Transverse colon (tissue), 4 donors: ENCODE measurements at regions not wholly inside any gene's neighbourhood (a gene's known extent, or its start where the extent isn't known, plus 50 kb on each side); places are given as distances from the start of the nearest gene placed in this dataset.

Experiments used
- EP300 ChIP-seq: sonication (generic); formaldehyde crosslinking; IDR thresholded peaks from one replicate; pipeline ENCODE4 v1.6.1; 2017; ENCODE audit warnings: antibody characterized with exemption, low read depth
- POLR2A ChIP-seq: fragments of 450-650 bp; IDR thresholded peaks from one replicate; pipeline ENCODE4 v1.6.1; 2016; ENCODE audit warnings: antibody characterized with exemption, mild to moderate bottlenecking, moderate library complexity
- POLR2AphosphoS5 ChIP-seq, 3 donors: sonication (generic); formaldehyde crosslinking; IDR thresholded peaks; one replicate each; pipeline ENCODE4 v1.6.1; 2016; ENCODE audit warnings: antibody characterized with exemption in 3 of 3
- TF ChIP-seq, protein P1 (sequence below), 5 experiments: fragments of 200-600 bp in 3 of 5; fragments of 450-650 bp in 2 of 5; sonication (generic) in 3 of 5; IDR thresholded peaks; 1 replicate in 2 of 5; 2 replicates in 3 of 5; pipeline ENCODE4 v1.5.1; 2016 to 2017; ENCODE audit warnings: antibody characterized with exemption in 5 of 5, inconsistent platforms in 3 of 5, mild to moderate bottlenecking in 2 of 5, moderate library complexity in 1 of 5

DNA sequence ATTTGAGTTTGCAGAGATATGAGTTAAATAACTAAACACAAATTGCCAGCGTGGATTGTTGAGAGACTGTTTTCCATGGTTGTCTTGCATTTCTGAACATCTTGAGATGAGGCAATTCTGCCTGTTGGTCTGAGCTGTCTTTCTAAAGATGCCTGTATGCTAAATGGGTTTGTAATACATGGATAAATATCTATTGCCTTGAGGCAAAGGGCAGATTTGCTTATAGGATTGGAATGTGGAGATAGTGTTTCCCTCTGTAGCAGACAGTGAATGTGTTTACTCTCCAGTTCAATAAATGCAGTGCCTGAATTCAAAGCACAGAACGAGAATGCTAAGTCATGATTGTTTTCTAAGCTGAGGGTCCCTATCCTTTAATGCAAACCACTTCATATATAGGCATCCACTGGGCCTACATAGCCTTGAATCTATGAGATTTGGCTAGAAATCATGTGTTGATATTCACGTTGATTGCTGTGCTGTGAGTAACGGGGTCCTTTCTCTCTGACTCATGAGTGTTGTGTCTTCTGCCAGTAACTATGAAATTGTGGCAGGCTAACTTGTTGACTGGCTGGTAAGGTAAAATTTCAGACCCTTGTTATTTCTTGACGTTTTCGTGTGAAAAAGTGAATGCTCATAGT is 2554.8 kb downstream of the PCDH9 start:
- TF ChIP-seq, protein P1, sequence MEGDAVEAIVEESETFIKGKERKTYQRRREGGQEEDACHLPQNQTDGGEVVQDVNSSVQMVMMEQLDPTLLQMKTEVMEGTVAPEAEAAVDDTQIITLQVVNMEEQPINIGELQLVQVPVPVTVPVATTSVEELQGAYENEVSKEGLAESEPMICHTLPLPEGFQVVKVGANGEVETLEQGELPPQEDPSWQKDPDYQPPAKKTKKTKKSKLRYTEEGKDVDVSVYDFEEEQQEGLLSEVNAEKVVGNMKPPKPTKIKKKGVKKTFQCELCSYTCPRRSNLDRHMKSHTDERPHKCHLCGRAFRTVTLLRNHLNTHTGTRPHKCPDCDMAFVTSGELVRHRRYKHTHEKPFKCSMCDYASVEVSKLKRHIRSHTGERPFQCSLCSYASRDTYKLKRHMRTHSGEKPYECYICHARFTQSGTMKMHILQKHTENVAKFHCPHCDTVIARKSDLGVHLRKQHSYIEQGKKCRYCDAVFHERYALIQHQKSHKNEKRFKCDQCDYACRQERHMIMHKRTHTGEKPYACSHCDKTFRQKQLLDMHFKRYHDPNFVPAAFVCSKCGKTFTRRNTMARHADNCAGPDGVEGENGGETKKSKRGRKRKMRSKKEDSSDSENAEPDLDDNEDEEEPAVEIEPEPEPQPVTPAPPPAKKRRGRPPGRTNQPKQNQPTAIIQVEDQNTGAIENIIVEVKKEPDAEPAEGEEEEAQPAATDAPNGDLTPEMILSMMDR (IDR thresholded peaks at IDR 0.05) = no peak
- TF ChIP-seq POLR2A (no peak), POLR2AphosphoS5 (IDR thresholded peaks at IDR 0.05) (no peak), EP300 (no peak)
